Mesodermal cell (in vitro differentiated cells): ENCODE measurements at regions not wholly inside any gene's neighbourhood (a gene's known extent, or its start where the extent isn't known, plus 50 kb on each side); places are given as distances from the start of the nearest gene placed in this dataset.

Experiments used
- H3K27ac ChIP-seq: 2 replicates; pipeline ENCODE4 v1.7.0; 2013; ENCODE audit warnings: mild to moderate bottlenecking, low read depth, low read length, moderate library complexity; ENCODE audit not compliant: severe bottlenecking
- H3K36me3 ChIP-seq: 2 replicates; pipeline ENCODE4 v1.7.1; 2013; ENCODE audit warnings: mild to moderate bottlenecking, low read length, moderate library complexity; ENCODE audit not compliant: control insufficient read depth, insufficient read depth
- H3K4me1 ChIP-seq: one replicate; pipeline ENCODE4 v1.7.1; 2013; ENCODE audit warnings: mild to moderate bottlenecking, low read length; ENCODE audit not compliant: insufficient read depth, control insufficient read depth, poor library complexity, severe bottlenecking
- H3K4me3 ChIP-seq: 2 replicates; pipeline ENCODE4 v1.7.0; 2013; ENCODE audit warnings: low read length, control low read depth, mild to moderate bottlenecking; ENCODE audit not compliant: insufficient read depth, poor library complexity, severe bottlenecking; ENCODE audit errors: extremely low read depth
- H3K9me3 ChIP-seq: 2 replicates; pipeline ENCODE4 v1.7.1; 2013; ENCODE audit warnings: mild to moderate bottlenecking, low read length, moderate library complexity; ENCODE audit not compliant: control insufficient read depth
- WGBS, 2 experiments: methylation state at CpG; one replicate each; pipeline ENCODE4 v1.1.5; 2013; ENCODE audit warnings: missing lambda C conversion rate in 2 of 2; ENCODE audit not compliant: insufficient coverage in 2 of 2; 5-methylcytosine and 5-hydroxymethylcytosine counted together

DNA sequence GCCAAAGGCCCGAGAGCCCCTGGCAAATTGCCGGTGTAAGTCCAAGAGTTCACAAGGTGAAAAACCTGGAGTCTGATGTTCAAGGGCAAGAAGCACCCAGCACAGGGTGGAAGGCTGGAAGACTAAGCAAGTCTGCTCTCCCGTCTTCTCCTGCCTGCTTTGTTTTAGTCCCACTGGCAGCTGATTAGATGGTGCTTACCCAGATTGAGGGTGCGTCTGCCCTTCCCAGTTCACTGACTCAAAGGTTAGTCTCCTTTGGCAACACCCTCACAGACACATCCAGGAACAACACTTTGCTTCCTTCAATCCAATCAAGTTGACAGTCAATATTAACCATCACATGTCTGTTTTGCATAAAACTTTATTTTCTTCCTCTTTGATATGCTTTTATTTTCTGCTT lies 157.4 kb downstream of the HS3ST1 start:
- no peaks in the 10 kb centered on the region for H3K9me3 ChIP-seq
- H3K27ac ChIP-seq: no peak overlapping the region
- no peaks in the 10 kb centered on the region for H3K4me1 ChIP-seq
- no peaks in the 10 kb centered on the region for H3K36me3 ChIP-seq
- H3K4me3 ChIP-seq: no peak overlapping the region
- 73 to 76% methylated on average over 4 of the region's 4 CpGs for WGBS, 2 experiments

DNA sequence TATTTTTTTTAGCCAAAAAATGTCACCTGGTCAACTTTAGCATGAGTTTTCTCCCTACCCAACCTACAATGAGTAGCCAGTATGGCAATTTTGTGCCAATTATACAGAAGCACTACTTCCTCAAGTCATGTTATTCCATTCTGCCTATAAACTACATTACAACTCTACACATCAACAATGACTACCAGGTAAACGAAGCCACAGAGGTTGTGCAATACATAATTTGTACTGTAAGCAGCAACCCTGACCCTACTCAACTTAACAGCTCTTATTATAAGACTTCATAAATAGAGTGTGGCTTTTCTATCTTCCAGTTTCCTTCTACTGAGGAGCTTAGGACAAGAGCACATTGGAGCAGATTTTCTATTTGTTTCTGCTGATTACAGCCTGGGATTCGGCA lies 160.5 kb downstream of the HS3ST1 start:
- Histone ChIP-seq H3K4me3 (no peak overlapping the region), H3K4me1 (no peaks in the 10 kb centered on the region), H3K36me3 (no peaks in the 10 kb centered on the region), H3K27ac (no peak overlapping the region), H3K9me3 (no peaks in the 10 kb centered on the region)
- no CpG with 5 or more reads among the region's 2 CpGs for WGBS, 2 experiments

DNA sequence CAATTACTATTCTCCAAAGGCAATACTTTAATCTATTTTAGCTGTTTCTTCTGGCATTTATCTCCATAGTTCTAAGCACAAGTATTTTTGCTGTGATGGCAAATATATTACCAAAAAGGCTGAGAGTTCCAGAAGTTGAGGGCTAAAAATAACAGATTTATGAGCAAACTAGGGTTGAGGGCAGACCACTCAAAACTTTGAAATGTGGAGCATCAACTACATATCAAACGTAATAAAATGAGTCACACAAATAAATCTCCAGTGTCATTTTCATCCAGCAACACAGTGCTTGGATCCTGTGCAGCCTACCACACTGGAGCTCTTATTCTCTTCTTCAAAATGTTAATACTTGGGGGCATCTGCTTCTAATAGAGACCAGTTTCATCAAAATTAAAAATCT lies 163.9 kb downstream of the HS3ST1 start:
- Histone ChIP-seq H3K36me3 (no peaks in the 10 kb centered on the region), H3K9me3 (no peaks in the 10 kb centered on the region), H3K4me1 (no peaks in the 10 kb centered on the region), H3K27ac (no peak overlapping the region), H3K4me3 (no peak overlapping the region)
- 67 to 86% methylated on average over 1 of the region's 1 CpG for whole genome bisulfite sequencing, 2 experiments

- Histone ChIP-seq H3K4me3 (no peak overlapping the region), H3K9me3 (no peaks in the 10 kb centered on the region), H3K27ac (no peak overlapping the region), H3K36me3 (no peaks in the 10 kb centered on the region), H3K4me1 (no peaks in the 10 kb centered on the region)
Observed at GRCh38 chr4:11264346-11264745, 164.3 kb downstream of the HS3ST1 start.

DNA sequence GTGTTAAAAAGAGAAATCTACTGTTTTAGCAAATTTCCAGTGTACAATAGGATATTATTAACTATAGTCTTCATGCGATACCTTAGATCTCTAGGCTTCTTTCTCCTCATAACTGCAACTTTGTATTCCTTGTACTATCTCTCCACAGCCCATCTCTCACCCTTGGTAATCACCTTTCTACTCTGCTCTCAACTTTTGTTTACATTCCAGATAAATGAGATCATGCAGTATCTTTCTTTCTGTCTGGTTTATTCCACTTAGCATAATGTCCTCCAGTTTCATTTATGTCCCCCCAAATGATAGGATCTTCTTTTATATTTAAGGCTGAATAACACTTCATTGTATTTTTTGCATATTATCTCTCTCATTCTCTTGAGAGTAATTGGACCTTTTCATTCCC lies 165.5 kb downstream of the HS3ST1 start:
- no peaks in the 10 kb centered on the region for H3K9me3 ChIP-seq
- no peaks in the 10 kb centered on the region for H3K4me1 ChIP-seq
- 100% methylated on average over 1 of the region's 1 CpG; no CpG with 5 or more reads in 1 of the 2 experiments for WGBS, 2 experiments
- no peaks in the 10 kb centered on the region for H3K36me3 ChIP-seq
- H3K27ac ChIP-seq: no peak overlapping the region
- no peak overlapping the region for H3K4me3 ChIP-seq

GRCh38 chr4:11261066-11261850 lies 167.4 kb downstream of the HS3ST1 start:
- Histone ChIP-seq H3K4me3 (no peak overlapping the region), H3K9me3 (no peaks in the 10 kb centered on the region), H3K36me3 (no peaks in the 10 kb centered on the region), H3K4me1 (no peaks in the 10 kb centered on the region), H3K27ac (no peak overlapping the region)
- 94 to 97% methylated on average over 6 of the region's 7 CpGs for WGBS, 2 experiments

- 100% methylated on average over 1 to 2 of the region's 2 CpGs for WGBS, 2 experiments
- Histone ChIP-seq H3K4me1 (no peaks in the 10 kb centered on the region), H3K36me3 (no peaks in the 10 kb centered on the region), H3K9me3 (no peaks in the 10 kb centered on the region), H3K27ac (no peak overlapping the region), H3K4me3 (no peak overlapping the region)
Observed at GRCh38 chr4:11259837-11260236, 168.9 kb downstream of the HS3ST1 start.

DNA sequence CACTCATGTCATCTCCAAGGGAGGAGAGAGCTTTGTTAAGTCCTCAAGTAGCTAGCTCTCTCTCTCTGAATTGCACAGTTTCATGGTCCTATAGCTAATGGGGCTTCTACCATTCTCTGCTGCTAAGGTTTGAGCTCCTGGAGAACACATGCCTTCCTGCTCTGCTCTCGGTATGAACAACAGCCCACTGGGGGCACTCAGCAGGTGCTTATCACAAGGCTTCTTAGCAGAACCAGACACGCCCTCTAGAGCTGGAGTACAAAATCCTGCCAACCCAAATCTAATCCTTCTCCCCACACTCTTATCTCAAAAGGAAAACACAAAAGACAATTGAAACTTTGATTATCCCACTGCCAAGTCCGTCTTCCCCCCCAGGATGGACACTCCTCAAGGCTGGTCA lies 176.5 kb downstream of the HS3ST1 start:
- H3K9me3 ChIP-seq: no peaks in the 10 kb centered on the region
- no peak overlapping the region for H3K4me3 ChIP-seq
- H3K4me1 ChIP-seq: no peaks in the 10 kb centered on the region
- 59 to 68% methylated on average over 2 to 3 of the region's 3 CpGs for WGBS, 2 experiments
- no peak overlapping the region for H3K27ac ChIP-seq
- no peaks in the 10 kb centered on the region for H3K36me3 ChIP-seq

GRCh38 chr4:11250510-11250909 lies 178.2 kb downstream of the HS3ST1 start:
- H3K4me1 ChIP-seq: no peaks in the 10 kb centered on the region
- no peak overlapping the region for H3K4me3 ChIP-seq
- H3K27ac ChIP-seq: no peak overlapping the region
- H3K36me3 ChIP-seq: no peaks in the 10 kb centered on the region
- H3K9me3 ChIP-seq: no peaks in the 10 kb centered on the region

DNA sequence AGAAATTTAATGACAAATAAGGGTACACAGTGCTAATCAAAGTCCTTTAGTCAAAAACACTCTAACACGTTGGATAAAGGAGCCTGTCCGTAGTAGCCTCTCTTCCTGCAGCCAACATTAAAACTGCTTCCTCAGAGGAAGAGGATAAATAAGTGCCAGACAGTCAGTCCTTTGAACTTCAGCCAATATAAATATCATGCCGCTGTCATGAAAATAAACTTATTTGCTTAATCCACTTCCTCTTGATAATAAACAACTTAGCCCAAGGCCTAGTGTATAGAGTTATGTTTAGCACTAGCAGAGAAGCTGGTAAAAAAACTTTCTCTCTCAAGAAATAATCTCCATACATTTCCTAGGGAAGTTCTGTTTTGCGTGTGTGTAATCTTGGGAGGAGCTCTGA lies 196.7 kb downstream of the HS3ST1 start:
- no peak overlapping the region for H3K4me3 ChIP-seq
- H3K27ac ChIP-seq: no peak overlapping the region
- no peaks in the 10 kb centered on the region for H3K36me3 ChIP-seq
- no peaks in the 10 kb centered on the region for H3K4me1 ChIP-seq
- 86 to 93% methylated on average over 2 of the region's 4 CpGs for WGBS, 2 experiments
- H3K9me3 ChIP-seq: no peaks in the 10 kb centered on the region

DNA sequence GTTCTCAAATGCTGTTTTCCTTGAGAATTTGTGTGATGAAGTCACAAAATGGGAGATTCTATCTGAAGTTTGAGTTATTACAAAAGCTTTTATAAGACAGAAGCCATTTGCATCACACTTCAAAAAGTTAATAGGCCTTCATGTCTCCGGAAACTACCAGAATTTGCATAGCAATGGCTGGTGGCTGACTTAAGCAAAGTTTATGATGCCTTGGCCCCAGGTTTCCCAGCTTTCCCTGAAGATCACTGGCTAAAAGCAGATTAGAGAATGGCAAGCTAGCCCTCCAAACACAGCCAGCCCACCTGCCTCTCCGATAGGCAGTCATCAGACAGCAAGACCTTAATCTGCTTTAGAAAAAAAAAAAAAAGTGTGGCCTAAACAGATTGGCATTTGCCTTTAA lies 197.8 kb downstream of the HS3ST1 start:
- no peaks in the 10 kb centered on the region for H3K36me3 ChIP-seq

More for the DNA sequence above, 197.8 kb downstream of the HS3ST1 start:
- H3K4me1 ChIP-seq: no peaks in the 10 kb centered on the region
- WGBS, 2 experiments: 22 to 53% methylated on average over 1 to 2 of the region's 2 CpGs
- no peak overlapping the region for H3K27ac ChIP-seq
- H3K9me3 ChIP-seq: no peaks in the 10 kb centered on the region
- no peak overlapping the region for H3K4me3 ChIP-seq
